ENCODE measurements at regions not wholly inside any gene's neighbourhood (a gene's known extent, or its start where the extent isn't known, plus 50 kb on each side); places are given as distances from the start of the nearest gene placed in this dataset.

GRCh38 chr15:61639491-61639890, 410.4 kb upstream of the RORA start:
- no peaks in the 10 kb centered on the region; the same call in 1 of the 2 replicates for H3K27me3 ChIP-seq (ENCODE audit: low read depth, low read length)
- no peak overlapping the region for H3K27ac ChIP-seq (ENCODE audit: low read length)
- H2AFZ ChIP-seq (ENCODE audit: low read depth, low read length), result no peak overlapping the region
- no peaks in the 10 kb centered on the region for H3K79me2 ChIP-seq (ENCODE audit: low read length)
- H3K4me1 ChIP-seq (ENCODE audit: low read length), result no peaks in the 10 kb centered on the region
- H3K36me3 ChIP-seq (replicated peaks; ENCODE audit: low read depth, low read length), result no peaks in the 10 kb centered on the region
- TF ChIP-seq CTCF (IDR thresholded peaks at IDR 0.05; ENCODE audit: low read depth, low read length) (no peak), EZH2phosphoT487 (IDR thresholded peaks at IDR 0.05; ENCODE audit: low read depth) (no peak)
- no peak overlapping the region for H3K4me2 ChIP-seq (ENCODE audit: low read length)
- H3K9me3 ChIP-seq (ENCODE audit: insufficient read depth, low read length), result no peaks in the 10 kb centered on the region
- H3K4me3 ChIP-seq (ENCODE audit: low read length), result no peak overlapping the region
- H4K20me1 ChIP-seq (ENCODE audit: insufficient read depth, low read length), result no peaks in the 10 kb centered on the region
- H3K9ac ChIP-seq (ENCODE audit: low read length), result no peak overlapping the region

- H3K27me3 ChIP-seq (ENCODE audit: low read depth, low read length), result peaks cover 12% of the 10 kb centered on the region
- H2AFZ ChIP-seq (ENCODE audit: low read depth, low read length), result no peak overlapping the region
- no peak overlapping the region for H3K4me3 ChIP-seq (ENCODE audit: low read length)
- no peaks in the 10 kb centered on the region for H4K20me1 ChIP-seq (ENCODE audit: insufficient read depth, low read length)
- no peaks in the 10 kb centered on the region for H3K79me2 ChIP-seq (ENCODE audit: low read length)
- H3K9ac ChIP-seq (ENCODE audit: low read length), result no peak overlapping the region
- TF ChIP-seq CTCF (IDR thresholded peaks at IDR 0.05; ENCODE audit: low read depth, low read length) (no peak), EZH2phosphoT487 (IDR thresholded peaks at IDR 0.05; ENCODE audit: low read depth) (no peak)
- H3K36me3 ChIP-seq (replicated peaks; ENCODE audit: low read depth, low read length), result no peaks in the 10 kb centered on the region
- H3K4me1 ChIP-seq (ENCODE audit: low read length), result no peaks in the 10 kb centered on the region
- H3K4me2 ChIP-seq (ENCODE audit: low read length), result no peak overlapping the region
- no peaks in the 10 kb centered on the region for H3K9me3 ChIP-seq (ENCODE audit: insufficient read depth, low read length)
- H3K27ac ChIP-seq (ENCODE audit: low read length), result no peak overlapping the region
Measured at GRCh38 chr15:61634837-61635236, 405.7 kb upstream of the RORA start.

DNA sequence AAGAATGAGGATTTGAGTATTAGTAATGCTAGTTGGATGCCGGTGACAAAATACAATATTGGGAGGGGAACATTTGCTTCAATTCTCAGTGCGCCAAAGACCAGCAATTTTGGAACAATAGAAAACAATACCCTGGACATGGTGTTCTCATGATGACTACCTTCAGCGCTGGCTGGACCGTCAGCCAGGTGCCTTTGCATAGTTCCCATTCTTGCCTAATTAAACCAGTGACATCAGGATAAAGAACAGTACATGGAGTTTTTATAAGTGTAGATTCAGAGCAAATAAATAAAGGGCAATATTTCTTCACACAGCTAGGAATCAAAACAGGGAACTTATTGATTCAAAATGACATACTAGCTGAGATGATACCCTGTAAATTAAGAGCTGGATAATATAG, 404.8 kb upstream of the RORA start:
- no peaks in the 10 kb centered on the region for H3K36me3 ChIP-seq (replicated peaks; ENCODE audit: low read depth, low read length)

DNA sequence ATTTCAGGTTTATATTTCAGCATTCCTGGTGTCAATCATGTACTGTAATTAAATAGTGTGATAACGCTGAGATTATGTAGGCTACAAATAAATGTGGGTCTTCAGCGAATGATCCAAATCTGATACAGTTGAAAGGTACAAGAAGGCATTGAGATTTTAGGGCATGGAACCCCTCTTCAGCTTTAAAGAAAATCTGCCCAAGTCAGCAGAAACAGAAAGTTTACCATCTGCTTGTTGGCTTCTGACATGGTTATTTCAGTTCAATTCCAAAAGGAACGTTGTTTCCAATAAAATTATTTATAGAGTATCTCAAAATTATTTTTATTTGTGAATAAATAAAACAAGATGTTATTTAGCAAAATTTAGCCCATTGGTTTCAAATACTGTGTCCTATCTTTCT, 400.2 kb upstream of the RORA start:
- Histone ChIP-seq H3K79me2 (ENCODE audit: low read length) (no peaks in the 10 kb centered on the region), H3K4me3 (ENCODE audit: low read length) (no peak overlapping the region), H4K20me1 (ENCODE audit: insufficient read depth, low read length) (no peaks in the 10 kb centered on the region), H2AFZ (ENCODE audit: low read depth, low read length) (no peak overlapping the region), H3K27ac (ENCODE audit: low read length) (no peak overlapping the region), H3K27me3 (ENCODE audit: low read depth, low read length) (peaks cover 19% of the 10 kb centered on the region), H3K36me3 (replicated peaks; ENCODE audit: low read depth, low read length) (no peaks in the 10 kb centered on the region), H3K9ac (ENCODE audit: low read length) (no peak overlapping the region), H3K4me1 (ENCODE audit: low read length) (no peaks in the 10 kb centered on the region), H3K9me3 (ENCODE audit: insufficient read depth, low read length) (no peaks in the 10 kb centered on the region), H3K4me2 (ENCODE audit: low read length) (no peak overlapping the region)
- no peak for TF ChIP-seq EZH2phosphoT487 (IDR thresholded peaks at IDR 0.05; ENCODE audit: low read depth)
- no peak for TF ChIP-seq CTCF (IDR thresholded peaks at IDR 0.05; ENCODE audit: low read depth, low read length)

More for the DNA sequence above, 404.8 kb upstream of the RORA start:
- Histone ChIP-seq H4K20me1 (ENCODE audit: insufficient read depth, low read length) (no peaks in the 10 kb centered on the region), H3K9me3 (ENCODE audit: insufficient read depth, low read length) (no peaks in the 10 kb centered on the region), H2AFZ (ENCODE audit: low read depth, low read length) (no peak overlapping the region), H3K79me2 (ENCODE audit: low read length) (no peaks in the 10 kb centered on the region), H3K4me2 (ENCODE audit: low read length) (no peak overlapping the region), H3K27me3 (ENCODE audit: low read depth, low read length) (peaks cover 12% of the 10 kb centered on the region), H3K9ac (ENCODE audit: low read length) (no peak overlapping the region), H3K4me1 (ENCODE audit: low read length) (no peaks in the 10 kb centered on the region), H3K4me3 (ENCODE audit: low read length) (no peak overlapping the region), H3K27ac (ENCODE audit: low read length) (no peak overlapping the region)
- no peak for TF ChIP-seq EZH2phosphoT487 (IDR thresholded peaks at IDR 0.05; ENCODE audit: low read depth)

DNA sequence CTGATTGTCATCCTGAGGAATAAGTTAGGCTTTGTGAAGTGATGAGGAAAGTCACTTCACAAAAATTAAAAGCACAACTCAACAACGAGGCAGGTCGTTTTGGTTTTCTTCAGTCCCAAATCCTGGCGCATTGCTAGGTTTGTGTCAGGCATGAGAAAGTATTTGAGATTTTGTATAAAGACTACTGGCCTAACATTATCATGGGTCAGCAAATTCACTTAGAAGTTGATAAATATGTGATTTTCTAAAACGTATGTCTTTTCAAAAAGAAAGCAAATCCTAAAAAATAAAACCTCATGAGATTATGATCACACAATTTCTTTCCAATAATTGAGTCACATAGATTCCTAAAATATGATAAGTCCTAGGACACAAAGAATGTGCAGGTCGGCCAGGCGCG, 395.8 kb upstream of the RORA start:
- H3K4me3 ChIP-seq (ENCODE audit: low read length), result no peak overlapping the region
- H3K4me1 ChIP-seq (ENCODE audit: low read length), result no peaks in the 10 kb centered on the region
- H3K36me3 ChIP-seq (replicated peaks; ENCODE audit: low read depth, low read length), result no peaks in the 10 kb centered on the region
- H2AFZ ChIP-seq (ENCODE audit: low read depth, low read length), result no peak overlapping the region
- H3K4me2 ChIP-seq (ENCODE audit: low read length), result no peak overlapping the region
- no peak for TF ChIP-seq EZH2phosphoT487 (IDR thresholded peaks at IDR 0.05; ENCODE audit: low read depth)
- no peak for TF ChIP-seq CTCF (IDR thresholded peaks at IDR 0.05; ENCODE audit: low read depth, low read length)
- no peaks in the 10 kb centered on the region for H4K20me1 ChIP-seq (ENCODE audit: insufficient read depth, low read length)
- H3K27ac ChIP-seq (ENCODE audit: low read length), result no peak overlapping the region
- H3K27me3 ChIP-seq (ENCODE audit: low read depth, low read length), result peaks cover 10% of the 10 kb centered on the region
- H3K9ac ChIP-seq (ENCODE audit: low read length), result no peak overlapping the region
- H3K79me2 ChIP-seq (ENCODE audit: low read length), result no peaks in the 10 kb centered on the region
- no peaks in the 10 kb centered on the region for H3K9me3 ChIP-seq (ENCODE audit: insufficient read depth, low read length)

Measured in OCI-LY3 (cell line).